HG03066 (cell line): ENCODE measurements at regions not wholly inside any gene's neighbourhood (a gene's known extent, or its start where the extent isn't known, plus 50 kb on each side); places are given as distances from the start of the nearest gene placed in this dataset.
"Not testable (repeated sequence)": the region's sequence is repeated elsewhere in the genome, so short reads cannot be mapped to it uniquely, and the experiment has no call there.

Experiments used
- ATAC-seq: cut with Tn5 transposase; IDR thresholded peaks from one replicate; pipeline ENCODE4 v1.9.1; 2021; ENCODE audit warnings: low read depth; ENCODE audit not compliant: unreplicated experiment

DNA sequence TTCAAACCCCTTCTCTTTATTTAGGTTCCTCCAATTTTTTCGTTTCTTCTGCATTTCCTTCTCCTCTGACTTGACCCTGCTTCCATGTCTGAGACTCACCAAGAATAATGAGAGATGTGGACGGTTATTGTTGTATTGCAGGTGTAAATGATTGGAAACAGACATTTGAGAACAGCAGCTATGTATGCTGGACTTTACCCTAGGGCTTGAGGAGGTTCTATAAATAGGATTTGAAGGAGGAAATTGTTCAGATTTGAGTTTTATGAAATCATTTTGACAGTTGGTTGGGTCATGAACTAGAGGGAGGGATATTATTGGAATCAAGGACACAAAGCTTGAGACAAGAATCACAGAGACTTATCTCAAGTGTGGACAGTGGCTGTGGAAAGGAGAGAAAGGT, 614.6 kb upstream of the CPEB2 start:
- no peak for ATAC-seq

DNA sequence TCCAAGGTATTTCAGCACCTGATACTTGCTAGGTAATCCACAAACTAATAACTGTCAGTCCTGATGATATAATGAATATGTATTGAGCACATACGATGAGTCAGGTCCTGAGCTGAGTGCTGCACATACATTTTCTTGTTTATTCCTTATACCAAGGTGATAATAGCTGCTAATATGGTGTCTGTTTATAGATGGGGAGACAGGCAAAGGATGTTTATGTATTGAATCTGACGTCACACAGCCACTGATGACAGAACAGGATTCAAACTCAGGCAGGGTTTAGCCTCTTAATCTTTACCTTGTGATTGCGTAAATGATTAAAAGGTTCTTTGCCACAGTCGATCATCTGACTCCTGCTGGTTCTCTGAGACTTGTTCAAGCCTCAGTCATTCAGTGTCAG, 609.9 kb upstream of the CPEB2 start:
- ATAC-seq: no peak

DNA sequence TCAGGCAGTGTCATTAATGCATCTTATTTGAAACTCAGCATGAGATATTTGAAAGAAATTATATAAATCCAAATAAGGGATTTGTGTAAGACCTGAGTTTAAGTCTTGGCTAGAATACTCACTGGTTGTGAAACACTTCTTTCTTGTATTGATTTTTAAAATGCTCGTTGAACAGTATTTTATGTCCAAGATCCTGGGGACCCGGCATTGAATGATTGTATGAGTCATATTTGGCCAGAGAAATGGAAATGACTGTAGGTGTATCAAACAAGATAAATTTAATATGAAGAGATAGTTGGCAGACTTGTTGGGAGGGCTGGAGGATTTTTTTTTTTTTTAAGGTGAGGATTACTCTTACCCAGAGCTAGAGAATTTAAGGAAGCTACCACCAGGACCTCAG, 606.1 kb upstream of the CPEB2 start:
- ATAC-seq: no peak

DNA sequence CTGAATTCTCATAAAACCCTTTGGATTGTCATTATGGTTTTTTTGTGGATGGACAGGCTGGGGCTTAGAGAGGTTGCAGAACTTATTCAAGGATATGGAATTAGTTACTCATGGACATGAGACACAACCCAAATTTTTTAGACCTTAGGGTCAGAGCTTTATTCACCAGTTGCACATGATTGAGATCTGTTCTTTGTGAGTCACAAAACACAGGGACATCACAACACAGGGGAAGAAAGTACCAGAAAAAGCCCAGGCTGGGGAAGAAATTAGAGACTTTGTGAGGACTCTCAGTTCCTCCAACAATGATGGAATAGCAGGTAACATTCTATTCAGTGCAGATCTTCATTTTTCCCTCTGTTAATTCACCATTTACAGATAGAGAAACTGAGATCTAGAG, 602.4 kb upstream of the CPEB2 start:
- no peak for ATAC-seq

DNA sequence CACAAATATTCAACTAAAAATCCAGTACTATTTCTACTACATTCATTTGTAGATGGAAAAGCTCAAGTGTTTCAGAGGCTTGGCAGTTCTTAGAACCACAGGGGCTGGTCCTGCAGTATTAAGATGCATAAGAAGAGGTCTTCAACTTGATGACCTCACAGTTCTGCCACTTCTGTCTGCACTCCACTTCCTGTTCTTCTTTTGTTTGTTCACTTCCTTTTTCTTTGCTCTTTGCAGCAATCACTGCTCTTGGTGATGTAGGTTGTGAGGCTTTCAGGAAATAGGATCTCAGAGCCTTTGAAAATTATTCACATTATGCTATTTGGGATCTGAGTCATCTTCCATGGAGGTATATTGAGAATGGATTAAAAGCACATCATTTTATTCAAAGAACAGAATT, 602.0 kb upstream of the CPEB2 start:
- ATAC-seq: no peak

DNA sequence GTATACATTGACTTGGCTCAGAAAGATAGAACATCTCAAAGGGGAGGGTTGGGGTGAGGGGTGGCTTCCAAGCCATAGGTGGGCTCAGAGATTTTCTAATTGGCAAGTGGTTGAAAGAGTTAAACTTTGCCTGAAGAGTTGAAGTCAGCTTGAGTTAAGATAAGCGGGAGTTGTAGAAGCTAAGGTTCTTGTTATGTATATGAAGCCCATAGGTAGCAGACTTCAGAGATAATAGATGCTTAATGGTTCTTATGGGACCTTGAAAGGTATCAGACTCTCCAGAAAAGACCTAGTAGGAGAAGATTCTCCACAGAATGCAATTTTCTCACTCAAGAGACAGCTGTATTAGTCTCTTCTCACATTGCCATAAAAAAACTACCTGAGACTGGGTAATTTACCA, 599.1 kb upstream of the CPEB2 start:
- ATAC-seq: no peak

DNA sequence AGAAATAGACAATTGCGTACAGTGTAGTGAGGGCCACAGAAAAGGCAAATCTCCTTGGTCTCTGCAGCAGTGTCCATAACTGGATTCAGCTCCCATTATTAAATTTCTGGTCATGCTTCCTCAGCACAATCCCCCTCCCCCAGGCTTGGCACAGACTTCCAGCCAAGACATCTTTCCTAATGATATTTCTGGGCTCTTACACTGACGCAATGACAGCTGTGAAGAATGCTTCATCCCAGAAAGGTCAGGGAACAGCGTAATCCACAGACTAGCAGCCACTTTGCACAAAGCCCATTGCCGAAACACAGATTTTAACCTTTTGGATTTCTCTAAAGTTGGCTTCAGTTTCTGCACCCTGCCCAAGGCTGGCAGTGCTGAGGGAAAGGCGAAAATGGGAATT, 597.6 kb upstream of the CPEB2 start:
- ATAC-seq: no peak

DNA sequence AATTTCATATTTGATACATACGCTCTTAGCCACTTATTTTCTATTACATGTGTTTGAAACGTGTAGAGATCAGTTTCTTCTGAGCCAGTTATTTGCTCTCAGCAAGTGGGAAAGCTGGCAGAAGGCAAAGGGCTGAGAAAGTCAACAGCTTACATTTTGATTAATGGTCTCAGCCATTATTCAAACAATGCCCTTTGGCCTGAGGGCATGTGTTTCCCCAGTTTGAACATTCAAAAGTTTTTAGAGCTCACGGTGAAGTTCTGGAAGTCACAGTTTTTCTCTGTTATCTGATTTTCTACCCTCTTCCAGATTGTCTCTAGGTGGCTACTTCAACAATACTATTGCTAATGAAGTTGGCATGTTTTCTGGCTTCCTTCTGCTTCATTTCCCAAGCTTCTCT, 591.8 kb upstream of the CPEB2 start:
- ATAC-seq: no peak

DNA sequence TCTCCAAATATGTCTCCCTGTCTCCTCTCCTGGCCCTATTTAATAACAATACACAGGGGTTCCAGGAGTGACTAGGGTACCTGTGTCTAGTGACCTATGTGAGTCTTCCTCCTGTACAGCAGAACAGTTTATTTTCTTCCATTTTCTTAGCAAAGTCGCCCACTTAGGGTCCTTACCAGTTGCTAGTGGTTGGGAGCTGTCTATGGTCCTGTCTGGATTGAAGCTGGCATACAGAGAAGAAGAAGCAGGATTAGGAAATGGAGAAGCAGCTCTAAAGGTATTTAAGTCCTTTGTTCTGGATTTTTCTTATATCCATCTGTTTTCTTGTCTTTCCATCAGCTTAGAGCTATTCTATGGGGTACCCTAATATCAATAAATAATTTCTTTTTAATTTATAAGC, 587.1 kb upstream of the CPEB2 start:
- ATAC-seq: no peak

DNA sequence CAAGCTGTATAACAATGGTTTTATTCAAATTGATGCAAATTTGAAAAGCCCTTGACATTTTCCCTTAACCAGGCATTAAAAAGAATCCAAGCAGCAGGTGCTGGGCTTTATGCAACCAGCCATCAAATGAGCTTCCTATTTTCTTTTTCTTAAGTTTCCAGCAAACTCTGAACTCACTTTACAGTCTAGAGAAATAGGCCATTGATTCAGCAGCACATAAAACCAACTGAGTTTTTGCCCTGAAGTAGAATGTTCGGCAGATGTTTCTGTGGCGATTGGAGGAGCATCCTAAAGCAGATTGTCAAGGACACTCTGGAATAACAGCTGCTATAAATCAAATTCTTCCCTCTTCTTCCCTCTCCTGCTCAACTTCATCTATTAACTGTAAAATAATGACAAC, 582.8 kb upstream of the CPEB2 start:
- no peak for ATAC-seq

DNA sequence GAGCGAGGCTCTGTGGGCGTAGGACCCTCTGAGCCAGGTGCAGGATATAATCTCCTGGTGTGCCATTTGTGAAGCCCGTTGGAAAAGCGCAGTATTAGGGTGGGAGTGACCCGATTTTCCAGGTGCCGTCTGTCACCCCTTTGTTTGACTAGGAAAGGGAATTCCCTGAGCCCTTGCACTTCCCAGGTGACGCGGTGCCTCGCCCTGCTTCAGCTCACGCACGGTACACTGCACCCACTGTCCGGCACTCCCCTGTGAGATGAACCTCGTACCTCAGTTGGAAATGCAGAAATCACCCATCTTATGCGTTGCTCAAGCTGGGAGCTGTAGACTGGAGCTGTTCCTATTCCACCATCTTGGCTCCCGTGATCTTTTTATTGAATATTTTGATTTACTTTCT, 576.0 kb upstream of the CPEB2 start:
- ATAC-seq: not testable (repeated sequence)

DNA sequence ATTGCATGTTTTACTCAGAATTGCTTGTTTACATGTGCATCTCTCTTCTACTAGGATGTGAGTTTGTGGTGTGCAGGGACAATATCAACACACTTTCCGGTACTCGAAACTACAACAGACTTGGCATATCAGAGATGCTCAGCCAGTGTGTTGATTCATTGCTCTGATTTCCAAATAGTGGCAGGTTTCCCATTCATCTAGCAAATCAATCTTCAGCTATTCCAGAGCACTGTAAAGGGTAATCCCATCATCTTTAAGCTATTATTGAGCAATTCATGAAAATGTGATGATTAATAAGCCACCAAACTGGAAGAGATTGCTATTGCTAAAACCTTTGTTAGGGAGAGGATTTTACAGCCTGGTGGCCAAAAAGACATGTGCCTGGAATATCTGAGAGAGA, 574.2 kb upstream of the CPEB2 start:
- no peak for ATAC-seq

DNA sequence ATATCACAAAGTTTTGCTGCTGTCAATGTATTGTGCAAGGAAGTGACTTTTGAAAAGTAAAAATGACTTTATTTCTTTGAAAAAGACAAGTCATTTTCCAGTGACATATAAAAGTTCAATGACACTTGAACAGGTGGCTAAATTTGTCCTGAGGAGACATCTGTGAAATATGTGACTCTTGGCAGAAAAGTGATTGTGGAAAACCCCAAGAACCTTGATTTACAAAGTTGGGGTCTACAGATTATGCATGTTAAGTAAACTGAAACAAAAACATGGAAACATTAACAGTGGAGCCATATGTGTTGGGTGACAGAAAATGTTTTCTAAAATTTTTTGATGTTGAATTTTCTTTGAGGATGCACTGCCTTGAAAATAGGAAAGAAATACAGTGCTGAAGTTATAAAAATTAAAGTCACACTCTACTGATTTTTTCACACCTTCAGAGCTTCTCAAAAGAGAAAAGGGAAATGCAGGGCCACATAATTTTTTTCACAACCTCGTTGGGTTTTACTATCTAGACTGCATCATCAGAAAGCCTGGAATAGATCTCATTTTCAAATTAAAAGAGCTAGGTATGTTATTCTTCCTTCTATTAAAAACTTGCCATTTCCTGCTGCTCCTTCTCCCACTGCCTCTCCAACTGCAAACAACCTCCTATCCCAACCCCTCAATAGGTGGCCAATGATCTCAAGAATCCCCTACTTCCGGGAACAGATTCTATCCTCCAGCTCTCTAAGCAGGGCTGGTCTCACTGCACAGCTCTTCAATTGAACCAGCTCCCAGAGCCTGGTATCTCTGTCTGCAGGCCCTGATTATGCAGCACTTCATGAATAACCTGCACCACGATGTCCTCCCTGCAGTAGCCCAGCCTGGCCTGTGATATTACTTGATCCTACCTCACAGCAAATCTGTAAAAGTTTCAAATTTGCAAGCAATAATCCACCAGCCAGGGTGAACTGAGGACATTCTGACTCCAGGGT, 570.8 kb upstream of the CPEB2 start:
- ATAC-seq: no peak

DNA sequence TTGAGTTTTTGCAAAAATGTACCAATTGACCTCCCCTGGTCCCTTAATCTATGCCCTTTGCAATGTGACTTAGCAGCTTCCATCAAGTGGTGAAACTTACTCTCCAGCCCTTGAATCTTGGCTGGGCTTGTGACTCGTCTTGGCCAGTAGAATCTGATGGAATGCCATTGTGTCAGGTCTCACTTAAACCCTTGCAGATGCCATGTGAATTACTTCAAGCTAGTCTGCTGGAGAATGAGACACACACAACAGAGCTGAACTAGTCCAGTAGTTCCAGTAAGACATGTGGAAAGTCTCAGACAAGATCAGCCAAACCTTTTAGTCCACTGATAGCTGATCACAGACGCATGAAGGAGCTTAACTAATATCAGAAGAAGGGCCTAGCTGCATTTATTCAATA, 567.8 kb upstream of the CPEB2 start:
- no peak for ATAC-seq

DNA sequence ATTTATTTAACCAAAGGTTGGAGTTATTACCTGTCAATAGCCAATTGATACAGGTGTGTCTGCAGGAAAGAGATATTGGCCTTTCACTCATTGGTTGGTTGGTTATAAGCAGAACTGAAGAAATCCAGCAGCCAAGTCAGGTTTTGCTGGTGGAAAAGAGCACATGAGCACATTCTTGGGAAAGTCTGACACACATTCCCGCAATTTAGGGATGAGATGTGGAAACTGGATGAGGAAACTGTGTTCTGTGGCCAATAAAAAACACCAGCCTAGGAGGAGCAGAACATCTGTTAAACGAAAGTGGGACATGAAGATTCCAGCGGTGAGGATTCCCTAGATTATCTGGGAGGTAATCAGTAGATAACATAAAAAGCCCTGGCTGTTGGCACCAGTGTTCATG, 567.4 kb upstream of the CPEB2 start:
- no peak for ATAC-seq

DNA sequence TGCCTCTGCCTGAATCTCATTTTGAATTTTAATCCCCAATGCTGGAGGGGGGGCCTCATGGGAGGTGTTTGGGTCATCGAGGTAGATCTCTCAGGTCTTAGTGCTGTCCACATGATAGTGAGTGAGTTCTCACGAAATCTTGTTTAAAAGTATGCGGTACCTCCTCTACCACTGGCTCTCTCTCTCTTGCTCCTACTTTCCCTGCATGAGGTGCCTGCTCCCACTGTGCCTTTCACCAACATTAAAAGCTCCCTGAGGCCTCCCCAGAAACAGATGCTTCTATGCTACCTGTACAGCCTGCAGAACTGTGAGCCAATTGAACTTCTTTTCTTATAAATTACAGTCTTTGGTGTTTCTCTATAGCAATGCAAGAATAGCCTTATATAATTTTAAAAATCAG, 560.7 kb upstream of the CPEB2 start:
- no peak for ATAC-seq

DNA sequence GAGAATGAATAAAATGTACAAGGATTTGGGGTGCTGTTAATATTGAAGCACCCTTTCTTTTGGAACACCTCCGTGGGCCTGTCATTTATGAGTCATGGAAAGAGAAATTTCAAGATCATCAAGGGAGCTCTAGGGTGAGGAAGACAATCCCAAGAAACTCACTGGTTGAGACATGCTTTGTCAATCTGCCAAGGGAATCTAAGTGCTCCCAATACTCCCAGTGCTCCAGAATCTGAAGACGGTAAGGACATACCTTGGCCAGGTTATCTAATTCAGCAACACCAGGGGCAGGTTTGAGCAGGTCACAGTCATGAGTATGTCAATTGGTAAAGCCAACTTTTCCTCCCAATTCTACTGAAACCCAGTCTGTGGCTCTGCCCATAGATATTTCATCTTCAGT, 556.4 kb upstream of the CPEB2 start:
- ATAC-seq: no peak

DNA sequence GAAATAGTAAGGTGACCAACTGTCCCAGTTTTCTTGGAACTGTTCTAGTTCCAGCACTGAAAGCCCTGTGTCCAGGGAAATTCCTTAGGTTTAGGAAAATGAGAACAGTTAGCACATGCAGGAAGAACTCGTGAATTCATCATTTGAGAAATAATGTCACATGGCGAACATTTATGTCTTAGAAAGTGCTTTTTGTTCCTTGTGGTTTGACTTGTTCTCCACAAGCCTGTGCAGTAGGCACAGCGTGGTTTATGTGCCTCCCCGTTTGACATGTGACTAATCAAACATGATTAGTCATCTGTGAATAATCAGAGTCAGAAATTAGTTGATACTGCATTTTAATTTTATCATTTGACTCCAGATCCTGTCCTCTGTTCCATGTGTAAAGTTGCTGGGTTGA, 556.0 kb upstream of the CPEB2 start:
- ATAC-seq: no peak

DNA sequence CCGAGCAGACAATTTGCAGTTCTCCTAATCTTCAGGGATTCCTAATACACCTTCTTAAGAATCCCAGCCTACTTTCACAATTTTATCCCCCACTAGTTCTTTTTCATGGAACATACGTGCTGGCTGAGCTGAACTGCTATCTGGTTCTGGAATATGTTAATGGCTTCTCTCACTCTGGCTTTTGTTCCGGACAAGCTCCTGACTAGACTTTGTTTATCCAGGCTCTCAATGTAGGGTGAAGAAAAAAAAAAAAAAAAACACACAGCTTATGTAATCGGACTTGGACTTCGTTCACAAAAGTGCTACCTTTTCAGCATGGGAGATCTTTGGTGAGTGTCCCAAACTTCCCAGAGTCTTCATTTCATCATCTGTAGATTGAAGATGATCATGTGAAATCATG, 555.4 kb upstream of the CPEB2 start:
- no peak for ATAC-seq

DNA sequence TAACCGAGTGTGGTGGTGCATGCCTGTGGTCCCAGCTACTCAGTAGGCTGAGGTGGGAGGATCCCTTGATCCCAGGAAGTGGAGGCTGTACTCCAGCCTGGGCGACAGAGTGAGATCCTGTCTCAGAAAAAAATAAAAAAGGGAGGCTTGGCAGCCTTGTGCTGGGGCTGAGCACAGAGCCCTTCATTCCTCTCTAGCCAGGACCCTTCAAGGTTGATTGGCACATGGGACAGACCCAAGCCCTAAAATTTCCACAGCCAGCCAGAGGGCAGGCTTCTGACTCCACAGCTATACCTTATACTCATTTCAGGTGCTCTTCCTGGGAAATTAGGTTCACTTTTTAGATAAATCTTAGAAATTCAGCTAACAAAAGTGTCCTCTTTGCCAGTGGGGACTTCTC, 553.0 kb upstream of the CPEB2 start:
- no peak for ATAC-seq

DNA sequence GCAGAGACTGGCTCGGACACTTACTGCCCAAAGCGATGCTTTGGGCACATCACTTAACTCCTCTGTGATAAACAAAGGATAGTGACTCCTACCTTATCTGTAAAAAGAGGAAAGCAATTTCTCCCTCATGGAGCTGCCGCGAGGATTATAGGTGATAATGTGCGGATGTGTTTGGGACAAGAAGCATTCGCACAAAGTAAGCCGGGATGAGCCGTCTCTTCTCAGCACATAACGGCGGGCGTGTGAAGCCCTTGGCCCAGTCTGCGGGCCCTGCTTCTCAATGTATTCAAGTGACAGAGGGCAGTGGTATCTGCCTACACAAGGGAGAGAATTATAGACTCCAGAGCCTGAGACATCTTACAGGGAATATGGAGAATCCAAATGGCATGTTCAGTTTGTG, 550.3 kb upstream of the CPEB2 start:
- no peak for ATAC-seq

DNA sequence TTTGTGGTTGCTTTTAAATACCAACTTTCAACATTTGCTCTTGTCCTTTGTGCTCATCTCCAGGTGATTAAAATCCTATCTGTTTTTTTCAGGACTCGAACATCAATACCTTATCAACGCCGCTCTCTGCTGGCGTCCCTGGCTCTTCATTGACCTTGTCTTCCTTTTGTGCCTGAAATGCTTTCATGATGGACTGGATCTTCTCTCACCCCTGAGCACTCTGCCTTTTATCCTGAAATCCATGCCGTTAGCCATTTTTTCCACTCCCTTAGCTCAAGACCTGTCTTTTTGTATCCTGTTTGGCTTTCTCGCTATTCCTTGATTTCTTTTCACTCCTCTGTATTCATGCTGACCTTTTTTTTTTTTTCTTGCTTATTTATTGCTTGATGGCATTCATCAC, 549.5 kb upstream of the CPEB2 start:
- no peak for ATAC-seq

DNA sequence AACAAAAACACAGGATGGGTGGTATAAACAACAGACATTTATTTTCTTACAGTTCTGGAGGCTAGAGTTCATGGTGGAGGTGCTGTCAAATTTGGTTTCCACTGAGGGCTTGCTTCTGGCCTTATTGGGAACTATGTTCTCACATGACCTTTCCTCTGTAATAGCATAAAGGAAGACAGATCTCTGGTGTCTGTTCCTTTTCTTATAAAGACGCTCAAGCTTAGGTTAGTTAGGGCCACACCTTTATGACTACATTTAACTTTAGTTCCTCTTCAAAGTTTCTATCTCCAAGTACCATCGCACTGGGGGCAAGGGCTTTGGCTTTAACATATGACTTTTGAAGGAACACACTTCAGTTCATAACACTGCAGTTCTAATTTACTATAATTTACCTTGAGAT, 543.8 kb upstream of the CPEB2 start:
- no peak for ATAC-seq
